Testis (tissue), 2 donors: ENCODE measurements at regions not wholly inside any gene's neighbourhood (a gene's known extent, or its start where the extent isn't known, plus 50 kb on each side); places are given as distances from the start of the nearest gene placed in this dataset.

Source experiments
- CTCF ChIP-seq, 3 experiments: fragments of 450-650 bp in 2 of 3; fragments of 200-600 bp in 1 of 3; sonication (generic) in 1 of 3; IDR thresholded peaks; one replicate each; pipeline ENCODE4 v1.5.1; 2016 to 2019; ENCODE audit warnings: antibody characterized with exemption in 3 of 3, mild to moderate bottlenecking in 2 of 3, moderate library complexity in 1 of 3
- POLR2A ChIP-seq: fragments of 450-650 bp; IDR thresholded peaks from one replicate; pipeline ENCODE4 v1.6.1; 2017; ENCODE audit warnings: antibody characterized with exemption, mild to moderate bottlenecking, moderate library complexity

GRCh38 chr13:82688400-82688994 is 1193.8 kb downstream of the SLITRK1 start:
- TF ChIP-seq CTCF (IDR thresholded peaks at IDR 0.05) = no peak
- no peak for TF ChIP-seq POLR2A
